ENCODE measurements at regions not wholly inside any gene's neighbourhood (a gene's known extent, or its start where the extent isn't known, plus 50 kb on each side); places are given as distances from the start of the nearest gene placed in this dataset.

DNA sequence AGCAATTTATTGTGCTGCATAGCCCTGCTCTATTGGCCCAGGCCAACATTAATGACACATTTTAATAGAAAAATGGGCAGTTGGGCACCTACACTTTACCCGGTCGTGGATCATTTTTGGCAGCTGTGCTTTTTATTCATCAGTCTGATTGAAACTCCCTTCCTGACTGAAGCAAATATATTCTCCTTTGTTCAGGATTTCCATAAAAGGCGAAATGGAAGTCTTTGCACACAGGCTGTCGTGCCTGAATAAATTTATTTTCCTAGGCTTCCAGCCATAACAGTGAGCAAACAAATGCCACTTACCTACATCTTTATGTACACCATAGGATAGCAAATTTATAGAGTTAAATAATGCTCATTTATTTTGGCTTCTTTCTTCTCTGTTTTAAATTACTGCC lies 480.7 kb upstream of the DCN start:
- Histone ChIP-seq H3K36me3 (ENCODE audit: low read length) (no peaks in the 10 kb centered on the region), H3K79me2 (ENCODE audit: insufficient read depth, low read length) (no peaks in the 10 kb centered on the region), H3K4me3 (ENCODE audit: insufficient read depth, low read length, poor library complexity, severe bottlenecking) (no peak overlapping the region), H2AFZ (ENCODE audit: low read depth, low read length, severe bottlenecking) (no peak overlapping the region), H3K9me2 (replicated peaks; ENCODE audit: insufficient read depth, low read length) (no peaks in the 10 kb centered on the region), H3K27me3 (ENCODE audit: low read length) (no peaks in the 10 kb centered on the region), H3K9me3 (ENCODE audit: insufficient read depth, low read length) (no peaks in the 10 kb centered on the region), H3K4me2 (ENCODE audit: low read depth, low read length, poor library complexity, severe bottlenecking) (no peak overlapping the region), H3K27ac (ENCODE audit: low read depth, low read length) (no peak overlapping the region), H3F3A (ENCODE audit: insufficient read depth) (no peaks in the 10 kb centered on the region), H4K20me1 (ENCODE audit: low read depth, low read length) (no peaks in the 10 kb centered on the region), H3K9ac (ENCODE audit: low read length) (no peak overlapping the region)
- TF ChIP-seq EZH2phosphoT487 (conservative IDR thresholded peaks at IDR 0.05; ENCODE audit: low read length), result no peak

DNA sequence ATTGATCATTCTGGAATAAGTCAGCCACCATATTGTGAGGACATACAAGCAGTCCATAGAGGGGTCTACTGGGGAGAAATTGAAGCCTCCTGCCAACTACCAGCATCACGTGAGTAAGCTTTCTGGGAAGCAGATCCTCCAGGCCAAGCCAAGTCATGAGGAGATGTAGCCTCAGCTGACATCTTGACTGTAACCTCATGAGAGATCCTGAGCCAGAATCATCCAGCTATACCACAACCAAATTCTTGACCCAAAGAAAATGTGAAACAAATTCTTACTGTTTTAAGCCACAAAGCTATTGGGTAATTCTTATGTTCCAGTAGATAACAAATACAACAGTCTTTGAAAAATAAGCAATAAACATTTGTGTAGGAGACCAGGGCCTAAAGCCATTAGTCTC lies 479.4 kb upstream of the DCN start:
- no peaks in the 10 kb centered on the region for H3K36me3 ChIP-seq (ENCODE audit: low read length)
- no peak overlapping the region for H3K27ac ChIP-seq (ENCODE audit: low read depth, low read length)
- H2AFZ ChIP-seq (ENCODE audit: low read depth, low read length, severe bottlenecking), result no peak overlapping the region
- H3K79me2 ChIP-seq (ENCODE audit: insufficient read depth, low read length), result no peaks in the 10 kb centered on the region
- no peaks in the 10 kb centered on the region for H3F3A ChIP-seq (ENCODE audit: insufficient read depth)
- H3K4me3 ChIP-seq (ENCODE audit: insufficient read depth, low read length, poor library complexity, severe bottlenecking), result no peak overlapping the region
- no peaks in the 10 kb centered on the region for H3K9me3 ChIP-seq (ENCODE audit: insufficient read depth, low read length)
- TF ChIP-seq, protein P1, sequence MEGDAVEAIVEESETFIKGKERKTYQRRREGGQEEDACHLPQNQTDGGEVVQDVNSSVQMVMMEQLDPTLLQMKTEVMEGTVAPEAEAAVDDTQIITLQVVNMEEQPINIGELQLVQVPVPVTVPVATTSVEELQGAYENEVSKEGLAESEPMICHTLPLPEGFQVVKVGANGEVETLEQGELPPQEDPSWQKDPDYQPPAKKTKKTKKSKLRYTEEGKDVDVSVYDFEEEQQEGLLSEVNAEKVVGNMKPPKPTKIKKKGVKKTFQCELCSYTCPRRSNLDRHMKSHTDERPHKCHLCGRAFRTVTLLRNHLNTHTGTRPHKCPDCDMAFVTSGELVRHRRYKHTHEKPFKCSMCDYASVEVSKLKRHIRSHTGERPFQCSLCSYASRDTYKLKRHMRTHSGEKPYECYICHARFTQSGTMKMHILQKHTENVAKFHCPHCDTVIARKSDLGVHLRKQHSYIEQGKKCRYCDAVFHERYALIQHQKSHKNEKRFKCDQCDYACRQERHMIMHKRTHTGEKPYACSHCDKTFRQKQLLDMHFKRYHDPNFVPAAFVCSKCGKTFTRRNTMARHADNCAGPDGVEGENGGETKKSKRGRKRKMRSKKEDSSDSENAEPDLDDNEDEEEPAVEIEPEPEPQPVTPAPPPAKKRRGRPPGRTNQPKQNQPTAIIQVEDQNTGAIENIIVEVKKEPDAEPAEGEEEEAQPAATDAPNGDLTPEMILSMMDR (IDR thresholded peaks at IDR 0.05; ENCODE audit: insufficient read depth, low read length, poor library complexity, severe bottlenecking), result no peak
- no peak for TF ChIP-seq EZH2phosphoT487 (conservative IDR thresholded peaks at IDR 0.05; ENCODE audit: low read length)
- H4K20me1 ChIP-seq (ENCODE audit: low read depth, low read length), result no peaks in the 10 kb centered on the region
- no peaks in the 10 kb centered on the region for H3K27me3 ChIP-seq (ENCODE audit: low read length)
- no peak overlapping the region for H3K4me2 ChIP-seq (ENCODE audit: low read depth, low read length, poor library complexity, severe bottlenecking)
- H3K9ac ChIP-seq (ENCODE audit: low read length), result no peak overlapping the region
- no peaks in the 10 kb centered on the region for H3K9me2 ChIP-seq (replicated peaks; ENCODE audit: insufficient read depth, low read length)

DNA sequence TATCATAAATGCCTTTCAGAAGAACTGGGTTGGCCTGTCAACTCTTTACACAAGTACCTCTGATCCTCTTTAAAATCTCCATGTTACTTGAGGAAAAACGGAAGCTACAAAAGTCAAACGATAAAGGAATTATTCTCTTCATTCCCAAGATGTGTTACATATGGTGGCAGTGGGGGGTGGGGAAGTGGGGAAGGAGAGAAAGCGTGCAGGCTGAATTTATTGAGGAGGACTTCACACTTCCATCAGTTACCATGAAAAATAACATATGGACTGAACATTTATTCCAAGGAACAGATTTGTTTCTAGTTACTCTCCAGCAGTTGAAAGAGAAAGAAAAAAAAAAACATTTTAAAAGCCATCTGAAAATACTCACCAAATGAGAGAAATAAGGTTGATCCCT lies 474.4 kb upstream of the DCN start:
- no peaks in the 10 kb centered on the region for H3K27me3 ChIP-seq (ENCODE audit: low read length)

DNA sequence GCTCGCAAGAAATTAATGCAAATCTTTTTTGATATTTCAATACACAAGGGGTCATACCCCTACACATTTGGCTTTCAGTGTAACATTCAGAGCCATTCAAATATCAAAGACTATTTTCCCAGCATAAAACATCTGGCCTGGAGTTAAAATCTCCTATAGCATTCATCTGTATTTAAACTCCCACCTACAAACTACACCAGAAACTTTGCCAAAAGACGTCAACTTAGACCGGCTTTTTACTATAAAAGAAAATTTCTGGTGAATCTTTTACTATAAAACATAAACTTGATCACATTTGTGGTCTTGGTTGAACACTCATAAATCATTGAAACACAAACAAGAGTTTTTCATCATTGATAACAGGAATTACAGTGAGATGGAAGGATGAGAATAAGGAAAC lies 473.3 kb upstream of the DCN start:
- Histone ChIP-seq H3K4me2 (ENCODE audit: low read depth, low read length, poor library complexity, severe bottlenecking) (no peak overlapping the region), H3K9me3 (ENCODE audit: insufficient read depth, low read length) (no peaks in the 10 kb centered on the region), H3K4me3 (ENCODE audit: insufficient read depth, low read length, poor library complexity, severe bottlenecking) (no peak overlapping the region), H3K27ac (ENCODE audit: low read depth, low read length) (no peak overlapping the region), H3K36me3 (ENCODE audit: low read length) (no peaks in the 10 kb centered on the region), H3K79me2 (ENCODE audit: insufficient read depth, low read length) (no peaks in the 10 kb centered on the region), H4K20me1 (ENCODE audit: low read depth, low read length) (no peaks in the 10 kb centered on the region), H3F3A (ENCODE audit: insufficient read depth) (no peaks in the 10 kb centered on the region), H3K9ac (ENCODE audit: low read length) (no peak overlapping the region), H3K9me2 (replicated peaks; ENCODE audit: insufficient read depth, low read length) (no peaks in the 10 kb centered on the region), H2AFZ (ENCODE audit: low read depth, low read length, severe bottlenecking) (no peak overlapping the region), H3K27me3 (ENCODE audit: low read length) (no peaks in the 10 kb centered on the region)
- TF ChIP-seq EZH2phosphoT487 (conservative IDR thresholded peaks at IDR 0.05; ENCODE audit: low read length), result no peak
- TF ChIP-seq, protein P1 (IDR thresholded peaks at IDR 0.05; ENCODE audit: insufficient read depth, low read length, poor library complexity, severe bottlenecking), result no peak

More for the DNA sequence above, 474.4 kb upstream of the DCN start:
- TF ChIP-seq, protein P1 (IDR thresholded peaks at IDR 0.05; ENCODE audit: insufficient read depth, low read length, poor library complexity, severe bottlenecking), result no peak
- no peak for TF ChIP-seq EZH2phosphoT487 (conservative IDR thresholded peaks at IDR 0.05; ENCODE audit: low read length)
- Histone ChIP-seq H3K4me2 (ENCODE audit: low read depth, low read length, poor library complexity, severe bottlenecking) (no peak overlapping the region), H3K27ac (ENCODE audit: low read depth, low read length) (no peak overlapping the region), H3K9ac (ENCODE audit: low read length) (no peak overlapping the region), H3K4me3 (ENCODE audit: insufficient read depth, low read length, poor library complexity, severe bottlenecking) (no peak overlapping the region), H2AFZ (ENCODE audit: low read depth, low read length, severe bottlenecking) (no peak overlapping the region), H3K9me2 (replicated peaks; ENCODE audit: insufficient read depth, low read length) (no peaks in the 10 kb centered on the region), H4K20me1 (ENCODE audit: low read depth, low read length) (no peaks in the 10 kb centered on the region), H3K9me3 (ENCODE audit: insufficient read depth, low read length) (no peaks in the 10 kb centered on the region), H3K36me3 (ENCODE audit: low read length) (no peaks in the 10 kb centered on the region), H3K79me2 (ENCODE audit: insufficient read depth, low read length) (no peaks in the 10 kb centered on the region), H3F3A (ENCODE audit: insufficient read depth) (no peaks in the 10 kb centered on the region)

Data from SU-DHL-6 (cell line).